ENCODE measurements at regions not wholly inside any gene's neighbourhood (a gene's known extent, or its start where the extent isn't known, plus 50 kb on each side); places are given as distances from the start of the nearest gene placed in this dataset.

DNA sequence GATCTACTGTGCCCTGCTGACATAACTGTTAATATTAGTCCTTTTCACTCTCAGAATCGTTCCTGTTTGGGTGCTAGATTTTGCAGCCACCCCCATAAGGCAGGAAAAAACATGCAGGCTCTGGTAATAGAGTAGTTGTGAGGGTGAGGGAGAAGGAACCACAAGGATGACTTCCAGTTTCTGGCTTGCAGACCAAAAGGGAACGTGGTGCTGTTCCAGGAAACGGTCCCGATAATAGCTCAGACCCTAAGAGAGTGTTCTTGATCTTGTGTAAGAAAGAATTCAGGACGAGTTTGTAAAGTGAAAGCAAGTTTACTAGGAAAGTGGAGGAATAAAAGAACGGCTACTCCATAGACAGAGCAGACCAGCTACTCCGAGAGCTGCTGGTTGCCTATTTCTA, 50.7 kb upstream of the RHOU start:
- TF ChIP-seq POLR2AphosphoS5 (IDR thresholded peaks at IDR 0.05; ENCODE audit: low read depth): no peak
- TF ChIP-seq CTCF (IDR thresholded peaks at IDR 0.05; ENCODE audit: insufficient read depth, low read length): no peak
- TF ChIP-seq REST (IDR thresholded peaks at IDR 0.05; ENCODE audit: insufficient replicate concordance, low read depth): no peak

Measured in HL-60 (cell line).